ENCODE measurements at regions not wholly inside any gene's neighbourhood (a gene's known extent, or its start where the extent isn't known, plus 50 kb on each side); places are given as distances from the start of the nearest gene placed in this dataset.
A peak's percentile ranks its signal among the peaks of the same experiment; 100 is the strongest.
"Not testable (repeated sequence)": the region's sequence is repeated elsewhere in the genome, so short reads cannot be mapped to it uniquely, and the experiment has no call there.

DNA sequence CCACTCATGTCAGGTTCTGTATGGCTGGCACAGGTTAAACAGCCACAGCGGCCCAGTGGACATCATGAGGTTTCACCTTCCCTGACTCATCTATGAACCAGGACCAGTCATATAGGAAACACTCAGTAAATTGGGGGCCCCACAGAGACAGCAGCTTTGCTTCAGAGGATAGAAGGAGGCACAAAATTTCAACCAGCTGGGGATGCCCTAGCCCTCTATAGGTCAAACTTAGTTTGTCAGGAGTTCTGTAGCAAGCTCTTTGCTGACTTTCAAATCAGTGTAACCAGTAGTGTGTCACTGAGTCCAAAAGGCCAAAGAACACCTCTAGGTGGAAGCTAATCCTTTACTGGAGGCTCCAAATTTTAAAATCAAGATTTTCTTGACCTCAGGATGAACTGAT, 4157.8 kb upstream of the TPTE start:
- DNase-seq (ENCODE audit: low spot score): not testable (repeated sequence)

DNA sequence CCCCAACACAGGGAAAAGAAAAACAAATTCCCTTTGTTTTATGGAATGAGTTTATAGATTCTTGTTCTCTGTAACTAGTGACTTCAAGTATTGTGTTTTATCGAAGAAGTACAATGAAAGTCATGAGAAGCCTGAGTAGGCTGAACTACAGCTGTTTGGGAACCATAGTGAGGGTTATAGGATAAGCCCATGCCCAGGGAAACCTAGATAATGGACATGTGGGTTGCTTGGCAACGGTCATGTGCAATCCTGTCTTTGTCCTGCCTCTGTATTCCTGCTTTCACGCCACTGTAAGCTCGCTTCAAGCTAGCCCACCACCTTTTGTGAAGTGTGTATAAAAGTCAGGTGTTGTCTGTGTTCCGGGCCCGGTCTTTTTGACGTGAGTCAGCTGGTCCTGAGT, 4152.6 kb upstream of the TPTE start:
- DNase-seq (ENCODE audit: low spot score): not testable (repeated sequence)

DNA sequence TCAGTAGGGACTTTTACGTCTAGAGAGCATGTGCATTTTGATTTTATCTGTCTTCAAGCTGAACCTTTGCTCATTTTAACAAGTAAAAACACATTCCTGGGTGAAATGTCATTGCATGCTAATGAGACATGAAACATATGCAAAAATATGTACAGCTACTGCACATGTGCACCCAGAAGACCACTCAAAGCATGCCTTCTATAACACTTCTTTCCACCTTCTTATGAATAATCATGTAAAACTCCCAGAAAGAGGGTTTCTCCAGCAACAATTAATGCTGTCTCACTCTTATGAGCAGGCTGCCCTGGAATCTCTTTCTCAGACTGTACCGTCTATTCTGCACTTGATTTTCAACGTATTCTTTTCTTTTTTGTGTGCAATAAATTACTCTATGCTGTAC, 4148.1 kb upstream of the TPTE start:
- DNase-seq (ENCODE audit: low spot score): not testable (repeated sequence)

GRCh38 chr21:6374232-6374631, 4147.2 kb upstream of the TPTE start:
- peak; percentile 5 for DNase-seq (ENCODE audit: low spot score)

DNA sequence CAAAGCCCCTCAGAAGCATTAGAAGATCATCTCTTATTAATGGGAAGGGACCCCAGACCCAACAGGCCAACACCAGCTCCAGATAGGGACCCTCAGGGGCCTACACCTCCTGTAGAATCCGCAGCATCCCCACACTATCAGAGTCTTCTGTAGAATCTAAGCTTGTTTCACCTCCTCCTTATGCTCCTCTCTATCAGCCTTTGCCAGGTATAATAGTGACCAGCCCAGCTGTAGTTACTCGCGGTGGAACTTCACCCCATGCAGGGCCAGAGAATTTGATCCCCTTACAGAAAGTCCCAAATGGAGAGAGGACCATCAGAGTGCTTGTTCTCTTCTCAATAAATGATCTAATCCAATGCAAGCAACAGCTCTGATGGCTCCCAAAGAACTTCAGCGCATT, 4146.5 kb upstream of the TPTE start:
- peak; percentile 0 for DNase-seq (ENCODE audit: low spot score)

- DNase-seq (ENCODE audit: low spot score): not testable (repeated sequence)
These were observed 4145.6 kb upstream of the TPTE start for GRCh38 chr21:6375776-6376175.

- DNase-seq (ENCODE audit: low spot score): not testable (repeated sequence)
These were observed 4144.9 kb upstream of the TPTE start for GRCh38 chr21:6376321-6377070.

Data from putamen (tissue), 1 donor.